ENCODE measurements at regions not wholly inside any gene's neighbourhood (a gene's known extent, or its start where the extent isn't known, plus 50 kb on each side); places are given as distances from the start of the nearest gene placed in this dataset.

- TF ChIP-seq CTCF (conservative IDR thresholded peaks at IDR 0.05; ENCODE audit: low read length) (no peak), EZH2phosphoT487 (IDR thresholded peaks at IDR 0.05; ENCODE audit: borderline replicate concordance) (no peak)
Observed at GRCh38 chr21:15617964-15618363, 111.8 kb upstream of the USP25 start.
